Sigmoid colon (tissue), 6 donors: ENCODE measurements at regions not wholly inside any gene's neighbourhood (a gene's known extent, or its start where the extent isn't known, plus 50 kb on each side); places are given as distances from the start of the nearest gene placed in this dataset.

ENCODE experiments used
- DNase-seq: peaks from one replicate; pipeline ENCODE4 v3.0.0-alpha.2; 2019
- H3K27ac ChIP-seq, 4 donors: fragments of 200-600 bp; sonication (generic); one replicate each; pipeline ENCODE4 v1.5.1; 2016 to 2019; ENCODE audit warnings: mild to moderate bottlenecking in 1 of 4
- H3K27me3 ChIP-seq, 3 donors: fragments of 200-600 bp; sonication (generic); one replicate each; pipeline ENCODE4 v1.5.1; 2019; ENCODE audit warnings: mild to moderate bottlenecking in 1 of 3
- H3K36me3 ChIP-seq, 4 donors: fragments of 200-600 bp; sonication (generic); one replicate each; pipeline ENCODE4 v1.5.1; 2016 to 2019
- H3K4me1 ChIP-seq, 4 donors: fragments of 200-600 bp; sonication (generic); one replicate each; pipeline ENCODE4 v1.5.1; 2017 to 2019
- H3K4me3 ChIP-seq, 4 donors: fragments of 200-600 bp; sonication (generic); one replicate each; pipeline ENCODE4 v1.5.1; 2017 to 2019; ENCODE audit warnings: mild to moderate bottlenecking in 2 of 4, moderate library complexity in 1 of 4
- H3K9me3 ChIP-seq, 4 donors: fragments of 200-600 bp in 3 of 4; sonication (generic) in 3 of 4; one replicate each; pipeline versions ENCODE4 v1.5.1 to v1.6.1; 2013 to 2019
- EP300 ChIP-seq, 4 donors: sonication (generic); formaldehyde crosslinking; IDR thresholded peaks; one replicate each; pipeline ENCODE4 v1.6.1; 2017; ENCODE audit warnings: antibody characterized with exemption in 4 of 4
- POLR2A ChIP-seq, 2 donors: fragments of 450-650 bp; IDR thresholded peaks; one replicate each; pipeline ENCODE4 v1.6.1; 2016; ENCODE audit warnings: antibody characterized with exemption in 2 of 2, mild to moderate bottlenecking in 2 of 2, moderate library complexity in 2 of 2
- POLR2AphosphoS5 ChIP-seq, 4 donors: sonication (generic); formaldehyde crosslinking; IDR thresholded peaks; one replicate each; pipeline ENCODE4 v1.6.1; 2017; ENCODE audit warnings: antibody characterized with exemption in 4 of 4
- WGBS, 2 donors: extraction: QIAGEN DNeasy Blood & Tissue Kit; methylation state at CpG; one replicate each; pipeline ENCODE4 v1.1.7; 2013; 5-methylcytosine and 5-hydroxymethylcytosine counted together
- intact Hi-C: fragments of 100-400 bp; cut with DNase I; formaldehyde crosslinking; loops from one replicate; pipeline ENCODE4 v1.15.1; 2023
- TF ChIP-seq, protein P1 (sequence below), 4 experiments: fragments of 450-650 bp in 3 of 4; fragments of 200-600 bp in 1 of 4; IDR thresholded peaks; one replicate each; pipeline ENCODE4 v1.5.1; 2016 to 2019; ENCODE audit warnings: antibody characterized with exemption in 4 of 4, mild to moderate bottlenecking in 3 of 4, moderate library complexity in 2 of 4
- donor health status: healthy with polysubstance abuse.
- donor health status: healthy.

DNA sequence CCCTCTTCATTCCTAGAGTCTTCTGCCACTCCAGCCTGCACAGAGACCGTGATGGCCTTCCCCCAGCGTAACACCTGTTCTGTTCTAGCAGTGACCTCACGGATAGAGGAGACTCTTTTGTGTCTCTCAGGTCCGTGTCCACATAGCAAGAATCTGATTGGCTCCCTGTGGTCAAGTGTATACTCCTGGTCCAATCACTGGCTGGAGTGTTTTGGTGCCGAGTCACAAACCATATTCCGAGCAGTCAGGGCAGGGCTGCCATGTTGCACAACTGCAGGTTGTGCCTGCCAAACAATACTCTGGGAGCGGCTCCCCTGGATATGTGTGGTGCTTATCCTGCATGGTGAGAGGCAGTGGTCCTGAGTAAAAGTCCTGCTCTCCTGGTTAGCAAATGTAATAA lies 402.4 kb downstream of the KCNRG start:
- intact Hi-C loops: no loop called here
- H3K4me3 ChIP-seq: no peak overlapping the region
- H3K27ac ChIP-seq: no peak overlapping the region
- H3K9me3 ChIP-seq: no peaks in the 10 kb centered on the region
- no peak for DNase-seq
- TF ChIP-seq POLR2A (IDR thresholded peaks at IDR 0.05): no peak
- TF ChIP-seq, protein P1, sequence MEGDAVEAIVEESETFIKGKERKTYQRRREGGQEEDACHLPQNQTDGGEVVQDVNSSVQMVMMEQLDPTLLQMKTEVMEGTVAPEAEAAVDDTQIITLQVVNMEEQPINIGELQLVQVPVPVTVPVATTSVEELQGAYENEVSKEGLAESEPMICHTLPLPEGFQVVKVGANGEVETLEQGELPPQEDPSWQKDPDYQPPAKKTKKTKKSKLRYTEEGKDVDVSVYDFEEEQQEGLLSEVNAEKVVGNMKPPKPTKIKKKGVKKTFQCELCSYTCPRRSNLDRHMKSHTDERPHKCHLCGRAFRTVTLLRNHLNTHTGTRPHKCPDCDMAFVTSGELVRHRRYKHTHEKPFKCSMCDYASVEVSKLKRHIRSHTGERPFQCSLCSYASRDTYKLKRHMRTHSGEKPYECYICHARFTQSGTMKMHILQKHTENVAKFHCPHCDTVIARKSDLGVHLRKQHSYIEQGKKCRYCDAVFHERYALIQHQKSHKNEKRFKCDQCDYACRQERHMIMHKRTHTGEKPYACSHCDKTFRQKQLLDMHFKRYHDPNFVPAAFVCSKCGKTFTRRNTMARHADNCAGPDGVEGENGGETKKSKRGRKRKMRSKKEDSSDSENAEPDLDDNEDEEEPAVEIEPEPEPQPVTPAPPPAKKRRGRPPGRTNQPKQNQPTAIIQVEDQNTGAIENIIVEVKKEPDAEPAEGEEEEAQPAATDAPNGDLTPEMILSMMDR (IDR thresholded peaks at IDR 0.05): no peak
- no peak for TF ChIP-seq EP300 (IDR thresholded peaks at IDR 0.05)
- no peak for TF ChIP-seq POLR2AphosphoS5 (IDR thresholded peaks at IDR 0.05)
- peaks cover 0 to 34% (median 15%) of the 10 kb centered on the region in 4 donors for H3K4me1 ChIP-seq
- 81 to 82% methylated on average over 7 of the region's 7 CpGs for WGBS, 2 donors
- no peaks in the 10 kb centered on the region for H3K36me3 ChIP-seq
- no peaks in the 10 kb centered on the region for H3K27me3 ChIP-seq

DNA sequence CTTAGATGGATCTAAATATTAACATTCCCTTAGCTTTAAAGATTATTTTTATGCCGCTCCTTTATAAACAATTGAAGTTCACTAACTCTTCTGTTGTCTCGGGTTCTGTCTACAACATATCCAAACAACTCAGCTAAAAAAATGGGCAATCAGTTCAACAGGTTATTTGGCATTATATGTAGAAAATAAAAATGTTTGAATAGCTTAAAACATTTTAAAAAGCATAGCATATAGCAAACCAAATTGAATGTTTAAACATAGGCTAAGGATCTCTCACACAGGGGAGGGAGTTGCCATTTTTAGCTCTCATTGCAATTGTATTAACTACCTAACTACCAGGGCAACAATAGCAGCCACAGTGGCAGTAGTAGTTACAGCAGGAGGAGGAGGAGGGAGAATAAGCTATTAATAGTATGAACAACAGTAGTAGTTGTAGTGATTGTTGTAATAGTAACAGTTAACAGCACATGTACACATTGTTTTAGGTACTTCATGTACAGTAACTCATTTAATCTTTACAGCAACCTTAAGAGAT lies 404.2 kb downstream of the KCNRG start:
- no peak for DNase-seq
- intact Hi-C loops: no loop called here
- no peaks in the 10 kb centered on the region for H3K36me3 ChIP-seq
- no peaks in the 10 kb centered on the region for H3K27me3 ChIP-seq
- no peak overlapping the region for H3K4me3 ChIP-seq
- no peaks in the 10 kb centered on the region for H3K9me3 ChIP-seq
- TF ChIP-seq POLR2A (IDR thresholded peaks at IDR 0.05) (no peak), POLR2AphosphoS5 (IDR thresholded peaks at IDR 0.05) (no peak), EP300 (IDR thresholded peaks at IDR 0.05) (no peak)
- TF ChIP-seq, protein P1 (IDR thresholded peaks at IDR 0.05): no peak
- H3K4me1 ChIP-seq: peaks cover 0 to 36% (median 15%) of the 10 kb centered on the region in 4 donors
- peak overlapping the region in 2 of 4 donors; percentile 14 to 19 for H3K27ac ChIP-seq
- 81 to 82% methylated on average over 2 of the region's 2 CpGs for WGBS, 2 donors

DNA sequence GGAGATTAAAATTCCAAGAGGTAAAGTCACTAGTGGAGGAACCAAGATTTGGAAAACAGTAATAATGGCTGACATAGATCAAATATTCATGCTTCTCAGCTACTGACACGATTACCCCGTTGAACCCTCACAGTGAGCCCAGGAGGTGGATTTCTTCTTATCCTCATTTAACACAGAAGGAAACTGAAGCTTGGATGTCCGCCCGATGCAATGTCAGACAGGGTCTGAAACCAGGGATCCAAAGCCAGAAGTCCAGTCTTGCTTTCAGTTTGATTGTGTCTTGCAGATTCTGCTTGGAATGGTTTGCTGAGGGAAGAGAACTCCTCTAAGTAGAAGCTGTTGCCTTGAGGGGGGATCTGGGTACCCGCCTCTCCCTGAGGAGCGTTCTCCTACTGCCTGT lies 404.7 kb downstream of the KCNRG start:
- H3K36me3 ChIP-seq: no peaks in the 10 kb centered on the region
- WGBS, 2 donors: 74 to 84% methylated on average over 6 of the region's 6 CpGs
- H3K4me1 ChIP-seq: peaks cover 0 to 36% (median 15%) of the 10 kb centered on the region in 4 donors
- peak overlapping the region in 2 of 4 donors; percentile 14 to 19 for H3K27ac ChIP-seq
- intact Hi-C loops: no loop called here
- no peak overlapping the region for H3K4me3 ChIP-seq
- DNase-seq: no peak
- no peaks in the 10 kb centered on the region for H3K27me3 ChIP-seq
- H3K9me3 ChIP-seq: no peaks in the 10 kb centered on the region
- TF ChIP-seq, protein P1 (IDR thresholded peaks at IDR 0.05): no peak
- TF ChIP-seq EP300 (IDR thresholded peaks at IDR 0.05): no peak
- TF ChIP-seq POLR2A (IDR thresholded peaks at IDR 0.05): no peak
- no peak for TF ChIP-seq POLR2AphosphoS5 (IDR thresholded peaks at IDR 0.05)

DNA sequence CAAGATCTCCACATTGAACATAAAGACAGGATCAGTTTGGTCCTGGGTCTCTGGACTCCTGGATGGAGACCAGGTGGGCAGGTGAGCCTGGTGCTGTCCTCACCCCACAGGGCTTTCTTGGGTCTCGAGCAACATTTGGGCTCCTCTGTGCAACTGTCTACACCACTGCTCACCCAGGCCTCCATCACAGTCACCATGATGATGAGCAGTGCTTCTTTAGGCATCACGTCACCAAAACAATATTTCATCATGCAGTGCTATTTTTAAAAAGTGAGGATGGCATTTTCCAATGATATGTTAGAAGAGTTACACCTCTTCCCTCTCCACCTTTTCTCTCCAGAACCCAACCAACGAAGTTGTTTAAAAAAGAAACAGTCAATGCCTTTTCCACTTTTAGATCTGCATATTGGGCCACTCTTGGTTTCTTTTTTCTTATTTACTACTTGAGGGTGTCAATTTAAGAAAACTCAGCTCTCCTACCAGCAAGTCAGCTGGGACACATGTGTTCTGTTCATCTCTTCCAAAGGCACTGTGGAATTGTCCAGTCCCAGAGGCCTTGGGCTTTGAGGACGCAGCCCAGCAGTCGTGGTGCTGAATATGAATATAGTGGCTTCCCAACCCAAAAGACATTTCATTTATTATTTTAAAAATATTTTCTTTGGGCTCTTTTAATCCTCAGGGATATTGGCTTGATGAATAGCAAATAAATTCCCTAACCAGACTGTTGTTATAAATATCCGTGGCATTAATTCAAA lies 405.7 kb downstream of the KCNRG start:
- Histone ChIP-seq H3K36me3 (no peaks in the 10 kb centered on the region), H3K4me1 (peaks cover 0 to 36% (median 15%) of the 10 kb centered on the region in 4 donors), H3K4me3 (no peak overlapping the region), H3K9me3 (no peaks in the 10 kb centered on the region), H3K27ac (peak overlapping the region in 1 of 4 donors; percentile 43), H3K27me3 (no peaks in the 10 kb centered on the region)
- DNase-seq: no peak
- intact Hi-C loops: no loop called here
- no peak for TF ChIP-seq POLR2A (IDR thresholded peaks at IDR 0.05)
- WGBS, 2 donors: 84 to 87% methylated on average over 6 of the region's 6 CpGs

DNA sequence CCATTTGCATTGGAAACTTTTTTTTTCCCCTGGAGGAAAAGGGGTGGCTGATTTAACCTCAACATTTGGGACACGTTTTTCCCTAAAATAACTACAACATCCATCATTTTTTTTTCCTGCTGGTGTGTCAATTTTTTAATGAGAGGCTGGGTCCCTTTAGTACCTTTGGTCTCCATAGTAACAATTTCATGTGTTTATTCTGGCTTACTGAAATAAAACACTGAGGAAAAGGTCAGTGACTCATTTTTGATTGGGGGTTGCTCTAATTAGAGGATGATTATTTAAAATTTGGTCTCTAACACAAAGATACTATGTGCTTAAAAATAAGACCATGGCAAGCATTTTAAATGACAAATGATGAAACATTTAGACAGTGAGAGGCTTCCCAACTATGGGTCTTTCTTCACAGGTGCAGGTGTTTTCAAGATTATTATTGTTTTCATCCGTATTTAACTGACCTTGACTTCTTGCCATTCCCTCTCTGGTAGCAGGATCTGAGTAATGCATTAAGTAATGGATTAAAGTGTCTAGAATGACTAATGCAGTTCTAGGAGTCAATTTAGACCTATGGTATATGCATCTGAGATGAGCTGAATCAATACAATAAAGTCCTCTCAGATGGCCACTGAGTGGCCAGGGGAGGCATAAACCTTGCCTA lies 406.4 kb downstream of the KCNRG start:
- Histone ChIP-seq H3K27ac (peak overlapping the region in 1 of 4 donors; percentile 43), H3K9me3 (no peaks in the 10 kb centered on the region), H3K27me3 (no peaks in the 10 kb centered on the region), H3K4me3 (no peak overlapping the region), H3K4me1 (peaks cover 0 to 36% (median 15%) of the 10 kb centered on the region in 4 donors), H3K36me3 (no peaks in the 10 kb centered on the region)
- DNase-seq: no peak
- intact Hi-C loops: no loop called here
- WGBS, 2 donors: 16 to 52% methylated on average over 2 of the region's 2 CpGs
- TF ChIP-seq, protein P1 (IDR thresholded peaks at IDR 0.05): no peak
- TF ChIP-seq POLR2AphosphoS5 (IDR thresholded peaks at IDR 0.05) (no peak), EP300 (IDR thresholded peaks at IDR 0.05) (no peak), POLR2A (IDR thresholded peaks at IDR 0.05) (no peak)
